Keratinocyte (primary cell): ENCODE measurements at regions not wholly inside any gene's neighbourhood (a gene's known extent, or its start where the extent isn't known, plus 50 kb on each side); places are given as distances from the start of the nearest gene placed in this dataset.

Experiments used
- EZH2 ChIP-seq: IDR thresholded peaks from one replicate; pipeline ENCODE4 v1.6.1; 2012; ENCODE audit warnings: inconsistent platforms, mild to moderate bottlenecking, low read length, moderate library complexity
- TF ChIP-seq, protein P1 (sequence below), 3 experiments: IDR thresholded peaks in 1 of 3; conservative IDR thresholded peaks in 1 of 3; optimal IDR thresholded peaks in 1 of 3; 2 replicates in 2 of 3; 3 replicates in 1 of 3; pipeline versions ENCODE3 to v1.5.1; 2011; ENCODE audit warnings: low read length in 3 of 3, mild to moderate bottlenecking in 3 of 3, moderate library complexity in 2 of 3, control low read depth in 1 of 3, inconsistent platforms in 1 of 3; ENCODE audit not compliant: insufficient read depth in 2 of 3; ENCODE audit errors: extremely low read depth in 1 of 3

- TF ChIP-seq, protein P1, sequence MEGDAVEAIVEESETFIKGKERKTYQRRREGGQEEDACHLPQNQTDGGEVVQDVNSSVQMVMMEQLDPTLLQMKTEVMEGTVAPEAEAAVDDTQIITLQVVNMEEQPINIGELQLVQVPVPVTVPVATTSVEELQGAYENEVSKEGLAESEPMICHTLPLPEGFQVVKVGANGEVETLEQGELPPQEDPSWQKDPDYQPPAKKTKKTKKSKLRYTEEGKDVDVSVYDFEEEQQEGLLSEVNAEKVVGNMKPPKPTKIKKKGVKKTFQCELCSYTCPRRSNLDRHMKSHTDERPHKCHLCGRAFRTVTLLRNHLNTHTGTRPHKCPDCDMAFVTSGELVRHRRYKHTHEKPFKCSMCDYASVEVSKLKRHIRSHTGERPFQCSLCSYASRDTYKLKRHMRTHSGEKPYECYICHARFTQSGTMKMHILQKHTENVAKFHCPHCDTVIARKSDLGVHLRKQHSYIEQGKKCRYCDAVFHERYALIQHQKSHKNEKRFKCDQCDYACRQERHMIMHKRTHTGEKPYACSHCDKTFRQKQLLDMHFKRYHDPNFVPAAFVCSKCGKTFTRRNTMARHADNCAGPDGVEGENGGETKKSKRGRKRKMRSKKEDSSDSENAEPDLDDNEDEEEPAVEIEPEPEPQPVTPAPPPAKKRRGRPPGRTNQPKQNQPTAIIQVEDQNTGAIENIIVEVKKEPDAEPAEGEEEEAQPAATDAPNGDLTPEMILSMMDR (optimal IDR thresholded peaks at IDR 0.05 in 1 of 3, IDR thresholded peaks at IDR 0.05 in 1 of 3, conservative IDR thresholded peaks at IDR 0.05 in 1 of 3; ENCODE audit: extremely low read depth in 1 of 3, insufficient read depth in 2 of 3, low read length in 3 of 3): no peak
- TF ChIP-seq EZH2: no peak
Measured at GRCh38 chr3:55147856-55148720, 220.2 kb upstream of the LRTM1 start.
